ENCODE measurements at regions not wholly inside any gene's neighbourhood (a gene's known extent, or its start where the extent isn't known, plus 50 kb on each side); places are given as distances from the start of the nearest gene placed in this dataset. TPM values are rescaled to one million over a fixed set of nuclear protein-coding genes. Genes with fewer than 3 reads are reported as not detected.

DNA sequence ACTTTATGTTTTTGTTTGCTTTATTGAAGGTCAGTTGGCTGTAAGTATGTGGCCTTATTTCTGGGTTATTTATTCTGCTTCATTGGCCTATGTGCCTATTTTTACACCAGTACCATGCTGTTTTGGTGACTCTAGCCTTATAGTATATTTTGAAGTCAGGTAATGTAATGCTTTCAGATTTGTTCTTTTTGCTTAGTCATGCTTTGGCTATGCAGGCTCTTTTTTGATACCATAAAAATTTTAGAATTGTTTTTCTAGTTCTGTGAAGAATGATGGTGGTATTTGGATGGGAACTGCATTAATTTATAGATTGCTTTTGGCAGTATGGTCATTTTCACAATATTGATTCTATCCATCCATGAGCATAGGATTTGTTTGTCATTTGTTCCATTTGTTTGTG, 63.5 kb upstream of the TTC14 start:
- CTCF ChIA-PET = no interaction called here

DNA sequence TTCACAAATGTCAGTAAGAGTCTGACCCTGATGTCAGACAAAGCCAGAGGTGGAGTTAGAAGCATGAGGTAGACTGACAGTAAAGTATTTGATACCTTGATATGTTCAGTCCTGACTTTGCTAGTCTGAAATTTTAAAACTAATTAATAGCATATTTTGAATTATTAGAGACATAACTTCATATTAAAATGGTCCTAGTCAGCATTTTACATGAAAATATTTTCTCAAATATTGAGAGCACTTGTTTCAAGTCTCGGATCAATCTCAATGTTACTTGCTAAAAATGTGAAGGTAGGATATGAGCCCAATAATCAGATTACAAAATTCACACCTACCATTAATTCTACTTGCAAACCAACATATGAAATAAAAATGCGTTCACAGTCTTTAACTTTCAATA, 58.1 kb upstream of the TTC14 start:
- H3K4me3 ChIP-seq (ENCODE audit: low read depth, low read length) = no peak overlapping the region
- H3K27ac ChIP-seq (ENCODE audit: low read depth, low read length) = no peak overlapping the region
- no peaks in the 10 kb centered on the region for H3K27me3 ChIP-seq (ENCODE audit: control insufficient read depth, insufficient read depth, low read length)
- no peaks in the 10 kb centered on the region for H3K9me3 ChIP-seq (ENCODE audit: control insufficient read depth, insufficient read depth, low read length)
- POLR2A ChIA-PET = no interaction called here
- CTCF ChIA-PET = no interaction called here
- DNase-seq (ENCODE audit: low read depth, low spot score) = no peak
- TF ChIP-seq, protein P1, sequence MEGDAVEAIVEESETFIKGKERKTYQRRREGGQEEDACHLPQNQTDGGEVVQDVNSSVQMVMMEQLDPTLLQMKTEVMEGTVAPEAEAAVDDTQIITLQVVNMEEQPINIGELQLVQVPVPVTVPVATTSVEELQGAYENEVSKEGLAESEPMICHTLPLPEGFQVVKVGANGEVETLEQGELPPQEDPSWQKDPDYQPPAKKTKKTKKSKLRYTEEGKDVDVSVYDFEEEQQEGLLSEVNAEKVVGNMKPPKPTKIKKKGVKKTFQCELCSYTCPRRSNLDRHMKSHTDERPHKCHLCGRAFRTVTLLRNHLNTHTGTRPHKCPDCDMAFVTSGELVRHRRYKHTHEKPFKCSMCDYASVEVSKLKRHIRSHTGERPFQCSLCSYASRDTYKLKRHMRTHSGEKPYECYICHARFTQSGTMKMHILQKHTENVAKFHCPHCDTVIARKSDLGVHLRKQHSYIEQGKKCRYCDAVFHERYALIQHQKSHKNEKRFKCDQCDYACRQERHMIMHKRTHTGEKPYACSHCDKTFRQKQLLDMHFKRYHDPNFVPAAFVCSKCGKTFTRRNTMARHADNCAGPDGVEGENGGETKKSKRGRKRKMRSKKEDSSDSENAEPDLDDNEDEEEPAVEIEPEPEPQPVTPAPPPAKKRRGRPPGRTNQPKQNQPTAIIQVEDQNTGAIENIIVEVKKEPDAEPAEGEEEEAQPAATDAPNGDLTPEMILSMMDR (IDR thresholded peaks at IDR 0.05; ENCODE audit: low read depth, low read length) = no peak

More for the DNA sequence above, 63.5 kb upstream of the TTC14 start:
- Histone ChIP-seq H3K27ac (ENCODE audit: low read depth, low read length) (no peak overlapping the region), H3K27me3 (ENCODE audit: control insufficient read depth, insufficient read depth, low read length) (no peaks in the 10 kb centered on the region), H3K9me3 (ENCODE audit: control insufficient read depth, insufficient read depth, low read length) (no peaks in the 10 kb centered on the region), H3K4me3 (ENCODE audit: low read depth, low read length) (no peak overlapping the region)
- TF ChIP-seq, protein P1 (IDR thresholded peaks at IDR 0.05; ENCODE audit: low read depth, low read length) = no peak
- POLR2A ChIA-PET = no interaction called here
- no peak for DNase-seq (ENCODE audit: low read depth, low spot score)

DNA sequence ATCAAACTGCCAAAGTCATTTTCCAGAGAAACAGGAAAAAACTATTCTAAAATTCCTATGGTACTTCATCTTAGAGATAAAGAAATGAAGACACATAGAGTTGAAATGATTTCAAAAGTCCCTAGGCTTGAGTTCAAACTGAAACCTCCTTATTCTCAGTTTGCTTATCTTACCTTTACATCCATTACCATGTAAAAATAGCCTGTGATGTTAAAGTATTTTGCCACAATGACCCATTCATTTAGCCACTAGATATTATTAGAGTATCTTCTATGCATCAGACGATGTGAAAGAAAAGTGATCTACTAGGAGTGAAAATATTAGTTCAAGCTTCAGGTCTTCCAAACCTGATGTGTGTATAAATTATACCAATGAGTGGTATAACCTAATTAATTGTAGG, 55.1 kb upstream of the TTC14 start:
- no peak overlapping the region for H3K27ac ChIP-seq (ENCODE audit: low read depth, low read length)
- no peak overlapping the region for H3K4me3 ChIP-seq (ENCODE audit: low read depth, low read length)
- CTCF ChIA-PET = no interaction called here
- H3K9me3 ChIP-seq (ENCODE audit: control insufficient read depth, insufficient read depth, low read length) = no peaks in the 10 kb centered on the region
- no peak for DNase-seq (ENCODE audit: low read depth, low spot score)
- H3K27me3 ChIP-seq (ENCODE audit: control insufficient read depth, insufficient read depth, low read length) = no peaks in the 10 kb centered on the region
- POLR2A ChIA-PET = no interaction called here
- TF ChIP-seq, protein P1 (IDR thresholded peaks at IDR 0.05; ENCODE audit: low read depth, low read length) = no peak

DNA sequence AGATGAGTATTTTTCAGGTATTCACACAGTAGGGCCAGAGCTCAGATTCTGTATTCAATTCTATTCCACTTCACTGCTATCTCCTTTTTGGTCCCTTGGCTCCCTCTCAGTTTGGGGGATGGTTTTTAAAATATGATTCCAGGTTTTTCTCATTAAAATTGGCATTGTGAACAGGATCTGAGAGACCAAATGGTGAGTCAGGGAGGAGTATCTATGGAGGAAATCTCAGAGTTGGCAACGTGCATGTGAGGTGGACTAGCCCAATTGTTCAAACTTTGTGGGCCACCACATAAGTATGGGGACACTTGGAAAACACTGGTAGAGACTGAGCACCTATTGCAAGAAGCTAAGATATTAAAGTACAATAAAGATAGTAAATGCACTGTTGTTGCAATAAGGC, 53.9 kb upstream of the TTC14 start:
- H3K27me3 ChIP-seq (ENCODE audit: control insufficient read depth, insufficient read depth, low read length) = no peaks in the 10 kb centered on the region
- H3K4me3 ChIP-seq (ENCODE audit: low read depth, low read length) = no peak overlapping the region
- TF ChIP-seq, protein P1 (IDR thresholded peaks at IDR 0.05; ENCODE audit: low read depth, low read length) = no peak
- H3K9me3 ChIP-seq (ENCODE audit: control insufficient read depth, insufficient read depth, low read length) = no peaks in the 10 kb centered on the region
- ChIA-PET POLR2A (no interaction called here), CTCF (no interaction called here)
- H3K27ac ChIP-seq (ENCODE audit: low read depth, low read length) = no peak overlapping the region
- no peak for DNase-seq (ENCODE audit: low read depth, low spot score)

Small RNAs in the stretch of these regions (small RNA-seq; reads per million reads assigned to genes)
- not detected for gene AC134503.1 (ENCODE audit: insufficient read length, low read depth)
- gene RF00096 (ENCODE audit: insufficient read length, low read depth) = not detected
- gene RNA5SP149 (ENCODE audit: insufficient read length, low read depth) = 1.1 reads per million
